Hepatocyte (in vitro differentiated cells): ENCODE measurements at regions not wholly inside any gene's neighbourhood (a gene's known extent, or its start where the extent isn't known, plus 50 kb on each side); places are given as distances from the start of the nearest gene placed in this dataset.

Source experiments
- DNase-seq: peaks from one replicate; pipeline ENCODE4 v3.0.0-alpha.2; 2016; ENCODE audit warnings: low spot score
- H2AFZ ChIP-seq: fragments of 200-600 bp; sonication (generic); 2 replicates; pipeline ENCODE4 v1.6.0; 2016; ENCODE audit warnings: antibody characterized with exemption, mild to moderate bottlenecking
- H3K27ac ChIP-seq: fragments of 200-600 bp; sonication (generic); 2 replicates; pipeline ENCODE4 v1.5.1; 2016; ENCODE audit warnings: mild to moderate bottlenecking
- H3K27me3 ChIP-seq: fragments of 200-600 bp; sonication (generic); 2 replicates; pipeline ENCODE4 v1.6.1; 2016
- H3K36me3 ChIP-seq: fragments of 200-600 bp; sonication (generic); replicated peaks from 2 replicates; pipeline ENCODE4 v1.5.1; 2016; ENCODE audit warnings: low read depth; ENCODE audit not compliant: insufficient read depth
- H3K4me1 ChIP-seq: fragments of 200-600 bp; sonication (generic); 2 replicates; pipeline ENCODE4 v1.5.1; 2016; ENCODE audit warnings: mild to moderate bottlenecking, moderate library complexity; ENCODE audit not compliant: insufficient read depth
- H3K4me2 ChIP-seq: fragments of 200-600 bp; sonication (generic); 2 replicates; pipeline ENCODE4 v1.6.0; 2016
- H3K4me3 ChIP-seq: fragments of 200-600 bp; sonication (generic); 2 replicates; pipeline ENCODE4 v1.5.1; 2016; ENCODE audit warnings: mild to moderate bottlenecking
- H3K79me2 ChIP-seq: fragments of 200-600 bp; sonication (generic); 2 replicates; pipeline ENCODE4 v1.6.0; 2017; ENCODE audit warnings: mild to moderate bottlenecking
- H3K9me2 ChIP-seq: fragments of 200-600 bp; sonication (generic); replicated peaks from 2 replicates; pipeline ENCODE4 v1.6.0; 2017; ENCODE audit warnings: mild to moderate bottlenecking; ENCODE audit not compliant: insufficient read depth
- H3K9me3 ChIP-seq: fragments of 200-600 bp; sonication (generic); 2 replicates; pipeline ENCODE4 v1.5.1; 2016; ENCODE audit warnings: low read depth, mild to moderate bottlenecking
- H4K20me1 ChIP-seq: fragments of 200-600 bp; sonication (generic); 2 replicates; pipeline ENCODE4 v1.6.0; 2016; ENCODE audit warnings: mild to moderate bottlenecking; ENCODE audit not compliant: insufficient read depth, poor library complexity, severe bottlenecking
- CTCF ChIP-seq: fragments of 200-600 bp; sonication (generic); IDR thresholded peaks from 2 replicates; pipeline ENCODE4 v1.5.1; 2016; ENCODE audit warnings: antibody characterized with exemption, mild to moderate bottlenecking; ENCODE audit not compliant: poor library complexity
- EZH2 ChIP-seq: fragments of 200-600 bp; sonication (generic); IDR thresholded peaks from 2 replicates; pipeline ENCODE4 v1.6.1; 2016; ENCODE audit warnings: antibody characterized with exemption, mild to moderate bottlenecking, borderline replicate concordance
- EZH2phosphoT487 ChIP-seq: fragments of 200-600 bp; sonication (generic); IDR thresholded peaks from one replicate; pipeline ENCODE4 v1.6.1; 2018; ENCODE audit warnings: antibody characterized with exemption, mild to moderate bottlenecking, low read depth, moderate library complexity; ENCODE audit not compliant: unreplicated experiment, severe bottlenecking
- WGBS: methylation state at CpG from one replicate; pipeline ENCODE4 v1.1.6; 2016; ENCODE audit warnings: low lambda C conversion rate; ENCODE audit errors: missing lambda C conversion rate; 5-methylcytosine and 5-hydroxymethylcytosine counted together

DNA sequence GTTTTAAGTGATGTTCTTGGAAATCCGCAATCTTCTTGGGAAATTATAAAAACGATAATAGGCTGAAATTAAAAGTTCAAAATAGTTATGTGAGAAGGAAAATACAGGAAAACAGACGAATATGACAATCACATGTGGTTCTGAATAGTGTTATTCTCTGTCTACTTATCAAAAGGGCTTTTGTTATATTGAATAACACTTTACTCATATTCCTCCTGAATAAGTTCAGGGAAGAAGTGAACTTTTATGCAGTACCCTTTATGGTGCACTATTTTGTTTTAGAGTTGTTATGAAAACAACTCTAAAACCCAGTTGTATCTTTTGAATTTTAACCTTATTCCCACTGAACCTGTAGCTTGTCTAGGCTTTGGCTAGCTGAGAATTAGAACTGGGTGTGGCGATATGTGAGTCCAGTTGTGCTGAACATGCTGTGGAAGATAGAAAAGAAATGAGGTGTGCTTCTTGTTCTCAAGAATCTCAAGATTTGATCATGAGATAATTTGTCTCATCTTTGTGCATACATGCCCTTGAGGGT lies 384.4 kb downstream of the LMO7 start:
- H3K9me2 ChIP-seq: no peaks in the 10 kb centered on the region
- H3K4me1 ChIP-seq: no peaks in the 10 kb centered on the region
- no peak for TF ChIP-seq EZH2phosphoT487
- TF ChIP-seq EZH2: no peak
- no peak for TF ChIP-seq CTCF
- DNase-seq: no peak
- no peak overlapping the region for H2AFZ ChIP-seq
- H3K9me3 ChIP-seq: no peaks in the 10 kb centered on the region
- no peak overlapping the region for H3K4me2 ChIP-seq
- no peaks in the 10 kb centered on the region for H3K27me3 ChIP-seq
- no peaks in the 10 kb centered on the region for H4K20me1 ChIP-seq
- H3K36me3 ChIP-seq: no peaks in the 10 kb centered on the region
- H3K4me3 ChIP-seq: no peak overlapping the region
- WGBS: 93% methylated on average over 4 of the region's 4 CpGs
- H3K27ac ChIP-seq: no peak overlapping the region
- H3K79me2 ChIP-seq: no peaks in the 10 kb centered on the region

DNA sequence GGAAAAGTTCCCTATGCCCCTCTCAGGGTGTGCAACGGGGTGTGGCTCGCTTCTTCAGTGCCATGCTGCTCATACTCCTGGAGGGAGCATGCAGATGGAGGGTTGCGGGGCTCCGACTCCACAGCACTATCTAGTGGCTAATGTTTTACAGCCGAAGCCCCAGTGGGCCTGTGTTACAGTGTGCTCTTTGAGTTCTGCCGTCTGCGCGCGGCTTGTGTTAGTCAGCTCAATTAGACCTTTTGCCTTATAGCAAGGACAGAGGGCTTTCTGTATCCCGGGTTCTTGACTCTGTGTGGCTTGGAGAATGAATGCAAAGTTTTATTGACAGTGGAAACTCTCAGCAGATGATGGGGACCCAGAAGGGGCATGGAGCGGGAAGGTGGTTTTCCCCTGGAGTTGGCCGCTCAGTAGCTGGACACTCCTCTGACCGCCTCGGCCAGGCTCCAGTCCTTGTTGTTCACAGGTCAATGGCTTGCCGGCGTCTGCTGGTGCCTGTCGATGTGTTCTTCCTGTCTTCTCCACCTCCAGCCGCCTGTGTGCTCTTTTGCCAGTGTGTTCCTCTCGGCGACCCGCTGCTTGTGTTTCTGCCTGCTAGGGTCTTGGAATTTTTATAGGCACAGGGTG lies 383.4 kb downstream of the LMO7 start:
- Histone ChIP-seq H3K27me3 (no peaks in the 10 kb centered on the region), H4K20me1 (no peaks in the 10 kb centered on the region), H3K9me3 (no peaks in the 10 kb centered on the region), H2AFZ (no peak overlapping the region), H3K4me3 (no peak overlapping the region), H3K4me1 (no peaks in the 10 kb centered on the region), H3K9me2 (no peaks in the 10 kb centered on the region), H3K4me2 (no peak overlapping the region), H3K36me3 (no peaks in the 10 kb centered on the region), H3K79me2 (no peaks in the 10 kb centered on the region), H3K27ac (no peak overlapping the region)
- peak; percentile 44 for DNase-seq
- peak; percentile 17 for TF ChIP-seq CTCF
- TF ChIP-seq EZH2: no peak
- no peak for TF ChIP-seq EZH2phosphoT487
- 72% methylated on average over 21 of the region's 21 CpGs for WGBS

DNA sequence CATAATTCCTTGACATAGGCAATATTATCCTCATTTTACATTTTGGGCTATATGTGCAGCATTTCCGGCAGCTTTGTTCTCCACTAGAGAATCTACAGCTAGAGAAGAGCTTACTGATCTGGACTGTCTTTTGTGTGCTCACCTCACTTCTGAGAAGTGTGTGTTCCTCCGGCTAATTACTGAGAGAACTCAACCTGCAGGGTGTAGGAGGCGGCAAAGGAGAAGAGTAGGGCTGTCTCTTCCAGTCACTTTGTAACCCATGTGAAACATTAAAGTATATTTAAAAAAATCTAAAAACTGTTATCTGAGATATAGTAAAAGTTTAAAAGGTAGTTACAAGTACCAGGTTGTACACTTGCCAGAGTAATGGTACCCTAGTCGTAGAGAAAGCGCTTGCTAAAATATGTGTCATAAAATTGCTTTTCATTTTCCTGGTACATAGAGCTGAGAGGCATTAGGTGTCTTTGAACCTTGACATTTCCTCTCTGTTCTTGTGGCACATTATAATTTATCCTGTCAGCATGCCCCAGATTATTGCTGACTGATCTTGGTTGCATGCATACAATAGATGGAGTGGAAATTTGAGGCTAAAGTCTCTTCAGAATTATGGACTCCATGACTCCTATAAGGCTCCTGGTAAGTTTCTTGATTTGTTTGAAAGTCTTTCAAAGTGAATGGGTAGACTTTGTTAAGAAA lies 381.9 kb downstream of the LMO7 start:
- H3K27me3 ChIP-seq: no peaks in the 10 kb centered on the region
- no peak overlapping the region for H3K4me3 ChIP-seq
- H3K4me2 ChIP-seq: no peak overlapping the region
- H2AFZ ChIP-seq: no peak overlapping the region
- no peak for DNase-seq
- 86% methylated on average over 5 of the region's 5 CpGs for WGBS
- no peak overlapping the region for H3K27ac ChIP-seq
- H3K4me1 ChIP-seq: no peaks in the 10 kb centered on the region
- no peaks in the 10 kb centered on the region for H3K79me2 ChIP-seq
- TF ChIP-seq EZH2 (no peak), EZH2phosphoT487 (no peak), CTCF (no peak)
- H3K9me3 ChIP-seq: no peaks in the 10 kb centered on the region
- H3K36me3 ChIP-seq: no peaks in the 10 kb centered on the region
- no peaks in the 10 kb centered on the region for H3K9me2 ChIP-seq
- no peaks in the 10 kb centered on the region for H4K20me1 ChIP-seq
